Embryonic facial prominence (tissue), 1 donor: ENCODE measurements at regions not wholly inside any gene's neighbourhood (a gene's known extent, or its start where the extent isn't known, plus 50 kb on each side); places are given as distances from the start of the nearest gene placed in this dataset.
"Not testable (repeated sequence)": the region's sequence is repeated elsewhere in the genome, so short reads cannot be mapped to it uniquely, and the experiment has no call there.

Experiments
- DNase-seq: peaks from one replicate; pipeline ENCODE4 v3.0.0-alpha.2; 2016; ENCODE audit errors: extremely low spot score

- DNase-seq: no peak
These were observed 105.3 kb upstream of the C2CD4B start for GRCh38 chr15:62270216-62270921.

- DNase-seq: no peak
These were observed 107.2 kb upstream of the C2CD4B start for GRCh38 chr15:62272290-62272689.

DNA sequence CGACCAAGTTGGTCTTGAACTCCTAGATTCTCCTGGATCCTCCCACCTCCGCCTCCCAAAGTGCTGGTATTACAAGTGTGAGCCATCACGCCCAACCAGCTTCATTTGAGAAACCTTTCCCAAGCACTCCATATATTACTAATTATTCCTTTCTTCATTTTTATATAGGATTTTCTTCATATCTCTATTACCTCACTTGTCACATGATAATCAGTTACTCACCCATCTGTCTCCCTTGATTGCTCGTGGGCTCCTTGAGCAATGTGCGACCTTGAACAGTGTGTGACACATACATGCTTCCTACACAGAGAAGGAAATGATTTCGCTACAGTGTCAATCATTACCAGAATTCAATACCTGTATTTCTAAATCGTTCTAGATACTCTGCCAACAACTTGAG, 110.7 kb upstream of the C2CD4B start:
- DNase-seq: no peak

DNA sequence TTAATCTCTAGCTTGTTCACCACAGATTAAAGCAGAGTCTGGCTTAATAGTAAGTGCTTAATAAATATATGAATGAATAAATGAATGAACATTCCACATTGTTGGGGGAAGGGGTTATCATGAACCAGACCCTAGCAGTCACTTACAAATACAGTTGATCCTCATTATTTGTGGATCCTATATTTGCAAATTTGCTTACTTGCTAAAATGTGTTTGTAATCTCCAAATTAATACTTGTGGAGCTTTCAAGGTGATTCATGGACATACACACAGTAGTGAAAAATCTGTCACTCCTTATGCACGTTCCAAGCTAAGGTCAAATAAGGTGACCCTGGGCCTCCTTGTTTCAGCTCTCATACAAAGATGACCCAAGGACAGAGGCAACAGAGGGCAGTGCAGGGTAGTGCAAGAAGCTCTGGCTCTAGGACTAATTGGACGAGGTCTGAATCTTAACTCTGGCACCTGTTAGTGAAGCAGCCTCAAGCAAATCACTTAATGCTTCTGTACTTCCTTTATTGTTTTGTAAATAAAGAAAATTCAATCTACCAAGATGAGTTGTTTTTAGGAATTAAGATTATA, 112.8 kb upstream of the C2CD4B start:
- DNase-seq: no peak

- no peak for DNase-seq
These were observed 113.4 kb upstream of the C2CD4B start for GRCh38 chr15:62278534-62278933.

- no peak for DNase-seq
These were observed 114.0 kb upstream of the C2CD4B start for GRCh38 chr15:62279041-62279440.

DNA sequence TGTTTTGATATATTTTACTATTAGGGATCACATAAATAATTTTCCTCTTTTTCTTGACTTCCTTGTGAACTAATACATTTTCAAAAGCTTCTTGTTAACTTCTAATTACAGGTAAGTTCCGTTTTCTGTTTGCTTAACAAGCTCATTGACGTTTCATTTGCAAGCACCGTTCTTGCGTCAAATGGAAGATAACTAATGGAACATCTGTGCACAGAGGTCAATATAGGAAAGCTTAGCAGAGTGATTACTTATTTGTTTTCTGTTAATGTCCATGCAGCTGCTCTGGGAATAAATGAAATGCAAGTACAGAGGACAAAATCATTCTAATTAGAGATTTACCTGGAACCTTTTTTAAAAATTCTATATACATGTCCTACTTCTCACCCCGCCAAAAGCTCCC, 115.5 kb upstream of the C2CD4B start:
- no peak for DNase-seq

DNA sequence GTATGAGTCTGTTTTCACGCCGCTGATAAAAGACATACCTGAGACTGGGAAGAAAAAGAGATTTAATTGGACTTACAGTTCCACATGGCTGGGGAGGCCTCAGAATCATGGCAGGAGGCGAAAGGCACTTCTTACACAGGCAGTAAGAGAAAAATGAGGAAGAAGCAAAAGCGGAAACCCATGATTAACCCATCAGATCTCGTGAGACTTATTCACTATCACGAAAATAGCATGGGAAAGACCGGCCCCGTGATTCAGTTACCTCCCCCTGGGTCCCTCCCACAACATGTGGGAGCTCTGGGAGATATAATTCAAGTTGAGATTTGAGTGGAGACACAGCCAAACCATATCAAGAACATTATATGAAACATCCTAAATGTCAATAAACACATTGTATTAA, 116.7 kb upstream of the C2CD4B start:
- not testable (repeated sequence) for DNase-seq

GRCh38 chr15:62287066-62287857, 122.2 kb upstream of the C2CD4B start:
- DNase-seq: no peak

DNA sequence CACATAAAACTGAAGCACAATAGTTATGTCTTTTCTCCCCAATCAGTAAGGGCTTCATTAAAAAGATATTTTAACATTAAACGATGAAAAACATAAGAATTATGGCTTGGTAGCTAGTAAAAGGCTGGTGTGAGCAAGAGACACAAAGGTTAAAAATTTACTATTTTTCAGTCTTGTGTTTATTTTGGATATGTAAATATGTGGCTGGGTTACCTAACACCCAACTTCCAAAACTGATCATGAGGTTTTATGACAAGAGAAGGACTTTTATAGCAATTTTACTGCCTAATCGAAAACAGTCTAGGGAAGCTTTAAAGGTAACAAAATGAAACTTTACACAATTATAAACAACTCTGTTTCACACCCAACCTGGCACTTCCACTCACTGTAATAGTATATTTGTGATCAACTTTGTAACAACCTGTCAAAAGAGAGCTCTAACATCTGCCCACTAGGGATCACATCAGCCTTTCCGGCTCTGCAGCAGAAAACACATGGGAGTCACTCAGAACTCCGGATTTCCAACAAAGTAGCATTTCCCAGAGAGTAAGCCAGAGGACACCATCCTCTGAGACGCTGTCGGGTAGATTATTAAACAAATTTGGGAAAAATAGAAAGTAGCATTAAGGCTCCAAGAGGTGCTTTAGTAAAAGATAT, 123.4 kb upstream of the C2CD4B start:
- no peak for DNase-seq

DNA sequence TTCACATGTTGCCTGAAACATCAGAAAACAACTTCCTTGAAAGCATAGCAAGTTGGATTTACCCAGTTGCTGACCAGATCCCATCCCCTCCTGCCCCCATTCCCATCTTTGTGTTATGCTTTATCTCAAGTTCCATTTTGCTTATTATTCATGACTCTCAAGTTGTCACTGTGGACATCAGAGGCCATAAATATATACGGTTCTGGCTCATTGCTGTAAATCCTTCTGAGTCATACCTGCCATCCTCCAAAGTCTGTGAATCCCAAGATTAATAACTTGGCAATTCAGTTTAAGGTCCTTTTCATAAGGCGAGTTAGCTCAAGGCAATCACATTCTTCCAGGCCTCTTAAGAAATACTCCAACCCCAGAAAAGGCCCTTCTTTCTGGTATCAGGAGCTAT, 126.2 kb upstream of the C2CD4B start:
- DNase-seq: no peak

DNA sequence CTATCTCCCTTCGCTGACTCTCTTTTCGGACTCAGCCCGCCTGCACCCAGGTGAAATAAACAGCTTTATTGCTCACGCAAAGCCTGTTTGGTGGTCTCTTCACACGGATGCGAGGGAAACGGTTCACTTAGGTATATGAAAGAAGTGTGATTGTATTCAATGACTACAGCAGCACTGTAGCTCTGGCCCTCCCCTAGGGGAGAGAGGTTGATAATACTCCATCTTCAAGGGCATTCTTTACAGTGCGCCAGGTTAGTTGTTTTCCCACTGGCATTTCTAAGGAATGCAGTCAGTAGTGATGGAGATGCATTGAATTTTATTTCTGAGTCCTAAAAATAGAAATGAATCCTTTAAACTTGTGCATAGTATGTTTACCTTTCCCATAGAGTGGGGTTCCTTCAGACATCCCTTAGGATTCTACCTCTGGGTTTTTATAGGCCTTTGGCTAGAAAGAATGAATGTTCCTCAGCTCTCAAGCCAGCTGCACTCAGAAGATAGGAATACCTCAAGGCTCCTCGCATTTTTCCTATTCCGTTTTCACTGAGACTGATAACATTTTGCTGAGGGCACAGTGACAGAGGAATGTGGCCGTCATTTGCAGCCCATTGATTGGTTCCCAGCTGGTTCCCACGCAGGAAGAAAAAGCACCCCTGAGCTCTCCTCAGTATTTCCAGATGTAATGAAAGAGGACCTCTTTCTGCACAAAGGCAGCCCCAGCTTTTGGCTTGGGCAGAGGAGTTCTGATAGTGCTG, 131.8 kb upstream of the C2CD4B start:
- DNase-seq: no peak

DNA sequence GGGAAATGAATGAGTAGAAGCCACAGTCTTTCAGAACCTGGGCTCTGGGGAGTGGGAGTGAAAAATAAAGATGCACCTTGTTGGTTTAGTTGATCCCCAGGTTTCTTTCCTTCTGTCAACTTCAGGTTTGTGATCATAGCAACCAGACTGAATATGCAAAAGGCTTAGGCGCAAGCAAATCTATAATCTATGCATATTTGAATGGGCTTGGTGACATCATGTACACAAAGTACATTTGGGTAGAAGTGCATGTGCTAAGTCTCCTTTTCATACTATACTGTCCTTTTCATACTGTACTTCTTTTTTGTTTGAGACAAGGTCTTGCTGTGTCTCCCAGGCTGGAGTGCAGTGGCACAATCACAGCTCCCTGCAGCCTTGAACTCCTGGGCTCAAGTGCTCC, 132.4 kb upstream of the C2CD4B start:
- DNase-seq: no peak

DNA sequence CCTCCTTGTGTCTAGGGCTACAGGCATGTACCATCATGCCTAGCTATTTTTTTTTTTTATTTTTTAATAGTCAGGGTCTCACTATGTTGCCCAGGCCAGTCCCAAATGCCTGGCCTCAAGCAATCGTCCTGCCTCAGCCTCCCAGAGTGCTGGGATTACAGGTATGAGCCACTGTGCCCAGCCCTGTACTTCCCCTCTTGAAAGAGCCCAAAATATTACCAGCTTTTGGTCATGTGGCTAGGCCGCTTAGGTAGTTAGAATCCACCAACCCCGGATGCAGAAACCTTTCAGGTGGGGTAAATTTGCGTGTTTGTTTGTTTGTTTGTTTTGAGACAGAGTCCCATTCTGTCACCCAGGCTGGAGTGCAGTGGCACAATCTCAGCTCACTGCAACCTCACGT, 132.8 kb upstream of the C2CD4B start:
- no peak for DNase-seq

- DNase-seq: no peak
These were observed 133.7 kb upstream of the C2CD4B start for GRCh38 chr15:62298811-62299210.

DNA sequence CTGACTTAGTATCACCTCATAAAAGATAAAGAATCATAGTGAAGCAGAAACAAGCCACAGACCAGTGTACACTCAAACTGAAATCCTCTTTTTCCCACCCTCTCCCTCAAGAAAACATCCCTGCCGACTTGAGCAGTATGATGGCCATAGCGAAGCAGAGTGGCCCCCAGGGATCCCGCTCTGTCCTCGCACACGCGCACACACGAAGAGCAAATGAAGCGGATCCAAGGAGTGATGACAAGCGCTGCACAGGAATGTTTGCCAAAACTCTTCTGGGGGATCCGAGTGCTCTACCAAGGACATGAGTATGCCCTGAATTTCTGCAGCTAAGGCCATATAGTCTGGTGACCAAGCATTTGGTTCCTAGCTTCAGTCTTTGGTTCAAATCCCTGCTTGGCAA, 134.5 kb upstream of the C2CD4B start:
- no peak for DNase-seq

DNA sequence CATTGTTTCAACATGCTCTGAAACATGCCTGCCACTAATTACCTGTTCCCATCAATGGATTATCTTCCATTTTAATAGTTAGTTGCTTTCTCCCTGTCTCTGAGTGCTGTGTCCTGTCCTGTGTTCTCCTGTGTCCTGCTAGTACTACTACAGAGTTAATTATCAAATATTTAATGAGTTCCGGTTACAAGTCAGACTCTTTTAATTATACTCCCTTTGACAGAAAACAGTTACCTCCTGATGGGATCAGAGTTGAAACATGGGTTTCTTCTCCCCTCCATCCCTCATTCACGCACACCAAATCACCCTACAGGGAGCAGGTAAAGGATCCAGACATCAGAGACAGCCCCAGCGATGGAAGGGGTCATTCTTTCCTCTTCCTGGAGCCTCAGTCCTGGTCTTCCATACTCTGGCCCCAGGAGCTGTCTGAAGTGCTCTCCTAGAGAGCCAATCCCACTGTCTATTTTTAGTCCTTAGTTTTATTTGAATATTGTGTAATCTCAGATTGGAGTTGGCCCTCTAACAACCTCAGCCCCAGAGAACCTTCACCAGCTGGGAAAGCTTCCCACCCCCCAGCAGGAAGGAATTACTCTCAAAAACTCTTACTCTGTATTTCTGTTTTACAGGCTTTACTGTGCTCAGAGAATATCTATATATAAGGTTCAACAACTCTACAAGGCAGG, 137.0 kb upstream of the C2CD4B start:
- no peak for DNase-seq

DNA sequence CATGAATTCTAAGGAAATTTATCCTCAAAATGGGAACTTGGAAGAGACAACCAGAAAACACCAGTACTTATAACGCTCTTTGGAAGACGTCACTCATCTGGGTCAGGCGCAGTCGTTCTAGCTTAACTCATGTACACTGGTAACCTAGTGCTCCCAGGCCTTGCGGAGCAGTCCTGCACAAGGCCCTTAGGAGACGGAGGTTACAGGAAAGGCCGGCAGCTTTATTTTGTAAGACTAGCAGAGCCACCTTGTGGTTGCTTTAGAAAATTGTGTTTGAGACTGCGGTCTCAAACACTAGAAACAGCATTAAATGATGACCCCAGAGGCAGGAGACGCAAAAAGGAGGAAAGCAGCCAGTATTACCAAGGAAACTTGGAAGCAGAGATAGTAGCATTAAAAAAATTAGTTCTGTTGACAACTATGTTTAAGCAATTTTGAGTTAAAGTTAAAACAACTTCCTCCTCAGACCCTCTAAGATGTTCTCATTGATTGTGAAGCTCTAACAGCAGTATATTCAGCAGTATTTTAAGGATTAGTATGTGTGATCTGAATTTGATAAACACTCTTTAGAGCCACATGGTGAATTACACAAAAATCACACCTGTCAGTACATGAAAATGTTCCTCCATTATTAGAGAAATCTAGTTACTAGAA, 141.9 kb upstream of the C2CD4B start:
- DNase-seq: peak; percentile 16

DNA sequence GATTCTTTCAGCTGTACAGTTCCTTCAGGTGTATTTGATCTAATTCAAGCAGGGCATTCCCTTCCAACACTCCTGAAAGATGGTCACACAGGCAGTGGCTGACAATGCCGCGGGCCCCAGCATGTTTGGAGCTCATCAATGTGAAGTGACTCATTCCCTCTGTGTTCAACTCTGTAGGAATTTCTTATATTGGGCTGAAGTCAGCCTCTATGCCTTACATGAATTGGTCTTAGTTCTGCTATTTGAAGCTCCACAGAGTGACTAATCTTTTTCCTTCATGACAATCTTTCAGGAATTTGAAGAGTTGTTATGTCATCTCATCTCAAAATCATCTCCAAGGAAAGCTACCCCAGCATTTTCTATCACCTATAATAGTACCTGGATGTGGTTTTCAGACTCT, 142.5 kb upstream of the C2CD4B start:
- DNase-seq: no peak

DNA sequence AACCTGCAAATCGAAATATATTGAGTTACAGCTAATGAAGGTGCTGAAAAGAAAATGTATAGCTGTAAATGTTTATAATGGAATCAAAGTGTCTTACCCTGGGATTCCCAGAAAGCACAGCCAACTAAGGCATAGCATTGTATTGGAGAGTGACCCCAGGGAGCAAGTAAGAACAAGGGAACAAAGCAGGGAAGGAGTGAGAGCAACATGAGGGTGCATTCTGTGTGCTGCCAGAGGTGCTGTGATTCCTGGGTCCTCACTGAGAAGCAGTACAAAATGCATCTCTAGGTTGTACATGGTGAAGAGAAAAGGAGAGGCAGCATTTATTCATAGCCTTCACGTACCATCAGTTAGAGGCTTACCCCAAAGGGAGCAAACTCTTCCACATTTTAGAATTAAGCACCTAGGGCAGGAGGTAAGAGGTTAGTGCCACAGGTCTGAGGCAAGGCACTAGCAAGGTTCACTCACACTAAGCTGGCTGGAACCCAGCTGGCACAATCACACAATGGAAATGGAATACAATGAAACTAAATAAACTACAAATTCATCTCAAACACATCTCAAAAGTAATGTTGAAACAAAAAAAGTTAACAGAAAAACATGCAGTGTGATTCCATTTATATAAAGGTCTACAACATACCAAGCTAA, 151.5 kb upstream of the C2CD4B start:
- DNase-seq: no peak
